Stimulated activated CD4-positive, alpha-beta T cell treated with anti-CD3 and anti-CD28 coated beads, Interleukin-15, amount 100 ng/mL, for 1 hour (primary cell): ENCODE measurements at regions not wholly inside any gene's neighbourhood (a gene's known extent, or its start where the extent isn't known, plus 50 kb on each side); places are given as distances from the start of the nearest gene placed in this dataset.
"Not testable (repeated sequence)": the region's sequence is repeated elsewhere in the genome, so short reads cannot be mapped to it uniquely, and the experiment has no call there.

ENCODE experiments used
- DNase-seq, 2 donors: peaks; one replicate each; pipeline ENCODE4 v3.0.0-alpha.2; 2020; ENCODE audit warnings: low read depth in 1 of 2, low spot score in 1 of 2

DNA sequence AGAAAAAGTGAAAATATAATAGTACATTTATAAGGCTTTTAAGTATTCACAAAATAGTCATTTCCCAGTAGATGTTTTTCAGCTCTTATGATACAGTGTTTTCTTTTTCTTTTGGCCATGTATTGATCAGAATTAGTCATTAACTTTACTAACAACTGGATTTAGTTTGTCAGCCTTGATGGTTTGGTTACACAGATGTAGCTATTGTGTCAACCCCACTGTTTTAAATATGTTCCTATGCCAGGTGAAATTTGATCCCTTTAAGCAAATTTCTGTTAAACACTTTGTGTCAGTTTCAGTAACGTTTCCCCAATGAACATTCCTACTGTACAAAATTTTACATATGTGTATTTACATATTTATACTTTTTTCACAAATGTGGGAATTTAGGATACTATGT, 261.5 kb upstream of the STARD13 start:
- DNase-seq = no peak

DNA sequence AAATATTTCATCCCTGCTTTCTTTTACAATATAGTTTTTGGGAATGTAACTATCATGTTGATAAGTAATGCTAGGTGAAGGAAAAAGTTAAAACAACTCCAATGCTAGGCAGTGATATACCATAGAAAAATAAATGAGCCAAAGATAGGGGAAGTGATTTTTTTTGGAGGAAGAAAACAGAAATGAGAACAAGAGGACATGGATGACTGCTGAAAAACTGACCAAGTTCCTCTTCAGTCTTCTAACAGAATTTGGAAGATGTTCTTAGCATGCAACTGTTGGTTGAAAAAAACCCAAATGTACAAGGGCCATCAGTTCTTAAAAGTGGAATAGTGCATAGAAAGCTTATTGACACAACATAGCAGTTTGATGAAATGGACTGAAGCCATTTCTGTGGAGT, 262.5 kb upstream of the STARD13 start:
- DNase-seq = no peak

DNA sequence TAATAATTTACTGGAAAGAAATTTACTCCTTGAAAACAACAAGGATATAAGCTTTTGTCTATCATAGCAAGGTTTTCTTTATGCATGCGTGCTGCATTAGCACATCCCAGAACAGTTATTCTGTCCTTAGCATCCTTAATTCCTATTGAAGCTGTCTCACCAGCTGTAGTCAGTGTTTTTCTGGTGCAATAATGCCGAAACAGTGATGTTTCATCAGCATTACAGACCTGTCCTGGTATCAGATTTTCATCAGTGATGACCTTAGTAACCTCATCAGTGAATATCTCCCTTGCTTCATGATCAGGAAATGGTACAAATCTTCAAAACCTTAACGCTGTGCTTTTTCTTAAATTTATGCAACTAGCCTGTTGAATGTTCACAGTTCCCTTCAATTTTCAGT, 264.7 kb upstream of the STARD13 start:
- DNase-seq = no peak

DNA sequence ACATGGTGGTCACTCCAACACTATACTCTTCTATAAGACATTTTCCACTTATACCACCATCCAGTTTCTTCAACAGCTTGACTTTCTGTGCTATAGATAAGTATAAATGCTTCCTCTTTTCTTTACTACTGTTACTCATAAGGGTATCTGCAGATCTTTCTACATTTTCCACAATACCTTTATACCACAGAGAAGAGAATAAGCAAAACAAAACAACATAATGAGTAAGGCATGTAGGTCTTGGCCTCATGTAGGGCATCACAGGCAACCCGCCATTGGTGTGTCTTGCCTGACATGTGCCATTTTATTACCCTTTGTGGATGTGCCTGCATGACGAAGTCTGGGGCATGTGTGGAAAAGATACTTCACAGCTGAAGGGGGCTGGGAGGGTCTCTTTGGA, 265.3 kb upstream of the STARD13 start:
- no peak for DNase-seq

DNA sequence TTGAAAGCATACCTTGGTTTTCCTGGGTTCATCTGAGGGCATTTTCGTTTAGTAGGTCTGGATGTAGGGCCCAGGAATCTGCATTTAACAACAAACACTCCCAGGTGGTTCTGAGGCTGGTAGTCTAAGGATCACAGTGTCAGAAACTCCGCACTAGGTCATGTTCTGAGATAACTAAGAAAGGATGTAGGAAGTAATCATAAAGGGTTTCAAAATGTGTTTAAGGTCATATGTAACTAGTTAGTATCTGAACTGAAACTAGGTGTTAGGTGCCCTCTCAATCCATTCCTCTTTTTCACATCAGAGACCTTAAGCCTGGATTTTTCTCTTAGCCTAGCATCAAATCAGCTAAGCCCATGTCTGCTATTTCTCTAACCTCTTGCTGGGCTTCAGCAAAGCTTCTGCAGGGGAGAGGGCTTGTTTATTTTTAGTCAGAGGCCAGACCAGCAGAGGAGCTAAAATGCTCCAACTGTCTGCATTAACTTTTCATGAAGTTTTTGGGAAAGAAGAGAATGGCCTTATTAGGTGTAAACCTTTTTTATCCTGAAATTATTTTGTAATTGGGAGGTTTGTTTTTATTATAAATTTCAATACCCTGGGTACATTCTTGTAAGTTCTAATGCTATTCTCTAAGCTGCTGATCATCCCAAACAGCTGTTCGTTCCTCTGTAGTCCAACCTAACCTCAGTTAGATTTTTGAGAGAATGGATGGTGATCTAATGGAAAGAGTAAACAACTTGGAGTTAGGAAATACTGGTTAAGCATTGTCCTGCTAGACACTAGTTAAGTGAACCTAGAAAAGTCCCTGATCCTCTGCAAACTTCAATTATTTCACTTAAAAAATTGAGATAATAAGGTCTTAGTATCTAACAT, 262.8 kb upstream of the RFC3 start:
- DNase-seq = no peak

DNA sequence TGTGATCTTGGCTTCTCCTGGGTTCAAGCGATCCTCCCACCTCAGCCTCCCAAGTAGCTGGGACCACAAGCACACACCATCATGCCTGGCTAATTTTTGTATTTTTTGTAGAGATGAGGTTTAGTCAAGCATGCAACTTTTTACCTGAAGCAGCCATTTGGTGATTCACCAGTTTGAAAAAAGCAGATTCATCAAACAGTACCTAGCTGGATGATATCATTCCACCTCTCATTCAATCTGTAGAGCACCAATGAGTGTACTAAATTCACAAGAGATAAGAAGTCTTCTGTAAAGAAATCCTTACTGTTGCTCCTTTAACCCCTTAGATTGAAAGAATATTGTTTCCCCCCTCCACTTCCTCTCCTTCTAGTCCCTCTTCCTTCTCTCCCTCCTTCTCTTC, 261.1 kb upstream of the RFC3 start:
- DNase-seq = no peak

DNA sequence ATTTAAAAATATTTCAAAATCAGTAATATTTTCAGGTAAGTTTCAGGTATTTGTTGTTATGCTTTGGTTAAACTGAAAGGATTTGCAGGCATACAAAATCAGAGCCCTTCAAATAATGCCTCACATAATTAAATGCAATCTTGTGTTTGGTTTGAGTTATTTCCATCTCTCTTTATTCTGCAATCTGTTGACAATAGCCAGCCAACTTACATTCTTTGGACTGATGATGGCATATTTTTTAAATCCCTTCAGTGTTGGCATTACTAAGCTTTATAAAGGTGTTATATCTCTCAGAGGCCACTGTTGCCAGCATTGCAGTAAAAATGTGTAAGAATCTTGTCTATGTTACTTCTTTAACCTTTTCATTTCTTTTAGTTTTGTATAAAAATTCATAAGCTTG, 257.2 kb upstream of the RFC3 start:
- DNase-seq = no peak

DNA sequence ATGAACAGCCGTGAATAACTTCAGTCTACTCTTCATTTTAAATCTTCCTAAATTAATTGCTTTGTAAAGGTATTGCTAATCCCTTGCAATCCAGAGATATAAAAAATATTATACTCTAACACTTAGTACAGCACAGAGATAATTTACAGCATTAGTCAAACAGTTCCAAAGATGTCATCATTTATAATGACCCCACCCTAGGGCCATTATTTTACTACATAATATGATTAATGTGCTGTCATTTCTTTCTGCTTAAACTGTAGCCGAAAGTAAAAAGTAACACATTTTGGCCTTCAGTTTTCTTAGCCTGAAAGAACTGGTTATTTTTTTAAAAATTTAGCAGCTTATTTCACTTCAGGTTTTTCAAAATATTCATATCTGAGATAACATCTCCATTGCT, 256.3 kb upstream of the RFC3 start:
- no peak for DNase-seq

DNA sequence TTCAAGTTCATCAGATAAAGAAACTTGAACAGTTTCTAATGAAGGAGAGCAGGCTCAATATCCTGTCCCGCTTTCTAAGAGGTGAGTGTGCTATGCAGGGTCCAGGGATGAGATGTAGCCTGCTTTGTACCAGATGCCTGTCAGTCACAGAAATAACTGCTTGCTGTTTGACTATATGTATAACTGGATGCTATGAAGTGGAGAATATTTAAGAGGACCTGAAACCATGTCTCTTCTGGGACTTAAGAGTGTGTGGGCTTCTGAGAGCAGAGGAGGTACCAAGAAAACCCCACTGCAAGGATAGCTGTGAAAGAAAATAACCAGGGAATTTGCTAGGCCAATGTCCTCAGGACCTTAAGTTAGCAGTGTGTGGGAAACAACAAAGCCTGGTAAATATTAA, 246.3 kb upstream of the RFC3 start:
- no peak for DNase-seq

DNA sequence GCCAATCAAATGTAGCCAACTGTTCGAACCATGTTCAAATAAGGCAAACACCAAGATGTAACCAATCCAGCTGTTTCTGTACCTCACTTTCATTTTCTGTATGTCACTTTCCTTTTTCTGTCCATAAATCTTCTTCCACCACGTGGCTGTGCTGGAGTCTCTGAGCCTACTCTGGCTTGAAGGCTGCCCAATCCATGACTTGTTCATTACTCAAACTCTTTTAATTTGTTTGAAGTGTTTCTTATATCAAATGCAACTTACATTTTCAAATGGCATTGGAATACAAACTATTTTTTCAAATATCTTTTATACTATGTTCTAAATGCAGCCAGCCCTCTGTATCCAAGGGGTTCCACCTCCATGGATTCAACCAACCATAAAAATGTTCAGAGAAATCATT, 245.6 kb upstream of the RFC3 start:
- DNase-seq = not testable (repeated sequence)

DNA sequence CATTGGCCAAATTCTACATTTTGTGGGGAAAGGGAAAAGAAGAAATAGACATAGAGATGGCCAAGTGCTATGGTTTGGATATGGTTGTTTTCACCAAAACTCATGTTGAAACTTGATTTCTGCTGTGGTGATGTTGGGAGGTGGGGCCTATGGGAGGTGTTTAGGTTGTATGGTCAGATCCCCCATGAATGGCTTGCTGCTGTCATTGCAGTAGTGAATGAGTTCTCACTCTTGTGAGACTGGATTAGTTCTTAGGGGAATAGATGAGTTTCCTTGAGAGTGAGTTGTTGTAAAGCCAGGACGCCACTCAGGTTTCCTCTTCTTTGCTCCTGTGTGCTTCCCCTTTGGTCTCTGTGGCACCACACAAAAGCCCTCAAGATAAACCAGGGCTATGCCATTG, 242.6 kb upstream of the RFC3 start:
- no peak for DNase-seq

DNA sequence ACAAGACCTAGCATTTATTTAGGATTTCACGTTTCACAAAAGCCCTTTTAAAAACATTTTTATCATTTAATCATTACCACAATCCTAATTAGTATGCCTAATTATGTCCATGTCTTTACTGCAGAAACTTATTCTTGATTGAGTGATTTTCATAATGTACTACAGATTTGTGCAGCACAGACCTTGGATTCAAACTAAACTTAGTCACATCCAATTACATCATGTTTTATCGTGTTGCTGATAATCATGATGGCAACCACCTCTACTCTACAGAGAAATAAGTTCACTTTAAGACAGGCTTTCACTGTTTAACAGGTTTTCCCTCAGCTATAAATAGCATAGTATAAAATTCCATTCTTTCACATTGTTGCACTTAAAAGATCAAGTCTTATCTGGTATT, 240.9 kb upstream of the RFC3 start:
- no peak for DNase-seq

DNA sequence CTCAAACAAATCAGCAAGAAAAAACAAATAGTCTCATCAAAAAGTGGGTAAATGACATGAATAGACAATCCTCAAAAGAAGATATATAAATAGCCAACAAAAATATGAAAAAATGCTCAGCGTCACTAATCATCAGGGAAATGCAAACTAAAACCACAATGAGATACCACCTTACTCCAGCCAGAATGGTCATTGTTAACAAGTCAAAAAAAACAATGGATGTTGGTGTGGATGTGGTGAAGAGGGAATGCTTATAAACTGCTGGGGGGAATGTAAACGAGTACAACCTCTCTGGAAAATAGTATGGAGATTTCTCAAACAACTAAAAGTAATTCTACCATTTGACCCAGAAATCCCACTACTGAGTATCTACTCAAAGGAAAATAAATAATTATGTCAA, 239.2 kb upstream of the RFC3 start:
- DNase-seq = no peak

DNA sequence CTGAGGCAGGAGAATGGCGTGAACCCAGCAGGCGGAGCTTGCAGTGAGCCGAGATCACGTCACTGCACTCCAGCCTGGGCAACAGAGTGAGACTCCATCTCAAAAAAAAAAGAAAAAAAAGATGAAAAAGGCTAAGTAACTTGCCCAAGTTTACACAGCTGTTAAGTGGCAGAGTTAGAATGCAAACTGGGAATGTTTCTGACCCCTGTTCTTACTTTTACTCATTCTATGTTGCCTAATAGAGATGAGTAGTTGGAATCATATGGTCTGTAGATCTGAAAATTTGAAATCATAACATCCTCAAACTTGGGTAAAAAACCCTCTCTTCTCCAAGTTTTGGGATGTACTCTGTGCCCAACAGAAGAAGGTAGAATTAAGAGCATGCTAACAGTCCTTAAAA, 235.8 kb upstream of the RFC3 start:
- DNase-seq = no peak

DNA sequence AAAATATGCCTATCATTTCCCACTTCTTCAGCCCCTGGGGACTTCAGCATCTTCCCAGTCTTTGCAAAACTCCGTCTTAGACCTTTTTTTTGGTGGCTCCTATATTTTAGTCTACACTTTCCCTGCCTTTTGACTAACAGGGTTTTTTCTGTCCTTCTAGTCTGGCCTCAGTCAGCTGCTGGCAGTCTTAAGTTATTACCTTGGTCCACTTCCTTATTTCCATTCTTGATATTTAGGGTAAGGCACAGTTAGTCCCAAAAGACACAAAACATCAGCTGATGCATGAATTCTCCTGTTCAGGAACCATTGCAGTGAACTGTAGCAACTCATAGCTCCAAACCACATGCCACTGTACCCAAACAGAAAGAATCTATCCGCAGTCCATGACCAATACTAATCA, 234.6 kb upstream of the RFC3 start:
- no peak for DNase-seq

DNA sequence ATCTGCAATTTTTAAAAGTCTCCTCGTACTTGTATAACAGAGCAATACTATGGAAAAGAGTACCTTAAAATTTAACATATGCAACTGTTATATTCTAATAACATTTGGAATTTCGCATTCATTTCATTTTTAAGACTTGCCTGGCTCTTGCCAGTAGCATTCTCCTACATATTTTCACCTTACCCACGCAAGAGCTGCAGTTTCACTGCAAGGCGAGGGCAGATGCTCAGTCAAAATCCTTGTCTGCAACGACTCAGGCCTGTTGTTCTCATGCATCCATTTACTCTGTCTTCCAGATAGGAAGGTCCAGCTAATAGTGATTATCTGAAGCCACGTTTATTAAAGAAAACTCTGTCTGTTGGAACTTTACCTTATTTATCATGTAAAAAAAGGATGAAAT, 227.0 kb upstream of the RFC3 start:
- no peak for DNase-seq

DNA sequence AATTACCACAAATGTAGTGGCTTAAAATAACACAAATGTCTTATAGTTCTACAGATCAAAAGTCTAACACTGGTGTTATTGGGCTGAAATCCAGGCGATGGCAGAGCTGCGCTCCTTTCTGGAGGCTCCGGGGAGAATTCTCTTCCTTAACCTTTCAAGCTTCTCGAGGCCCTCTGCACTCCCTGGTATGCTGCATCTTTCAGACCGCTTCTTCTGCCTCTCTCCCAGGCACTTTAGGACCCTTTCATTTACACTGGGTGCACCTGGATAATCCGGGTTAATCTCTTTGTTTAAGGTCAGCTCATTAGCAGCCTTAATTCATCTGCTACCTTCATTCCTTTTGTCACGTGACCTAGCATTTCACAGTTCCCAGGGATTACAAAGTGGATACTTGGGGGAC, 211.3 kb upstream of the RFC3 start:
- no peak for DNase-seq

DNA sequence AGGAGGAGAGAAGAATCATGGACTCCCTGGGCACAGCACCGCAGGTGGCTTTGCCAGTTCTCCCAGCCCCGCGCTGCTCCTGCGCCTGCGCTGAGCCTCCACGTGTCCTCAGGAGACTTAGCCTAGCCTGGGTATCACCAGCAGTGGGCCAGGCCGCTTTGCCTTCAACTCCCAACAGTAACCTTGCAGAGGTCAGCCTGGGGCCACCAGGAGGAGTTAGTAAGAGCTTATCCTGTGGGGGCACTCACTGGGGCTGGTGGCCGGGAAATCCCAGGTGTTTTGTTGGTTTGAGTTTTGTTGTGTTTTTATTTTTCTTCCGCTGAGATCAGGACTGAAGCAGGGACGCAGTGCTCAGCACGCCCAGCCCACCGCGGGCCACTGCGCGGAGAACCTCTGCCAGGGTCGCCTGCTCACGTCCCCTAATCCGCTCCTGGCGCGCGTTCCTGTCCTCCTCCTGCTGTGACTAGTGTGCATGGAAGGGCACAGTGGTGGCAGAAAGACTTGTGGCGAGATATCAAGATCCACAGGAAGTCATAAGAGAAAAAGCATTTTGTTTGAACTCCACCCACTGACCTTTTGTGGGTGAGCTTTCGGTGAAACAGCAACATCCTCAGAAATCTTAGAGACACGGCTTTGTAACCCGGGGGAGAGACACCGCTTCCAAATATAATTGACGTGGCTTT, 207.4 kb upstream of the RFC3 start:
- DNase-seq = peak; percentile 15 to 25

DNA sequence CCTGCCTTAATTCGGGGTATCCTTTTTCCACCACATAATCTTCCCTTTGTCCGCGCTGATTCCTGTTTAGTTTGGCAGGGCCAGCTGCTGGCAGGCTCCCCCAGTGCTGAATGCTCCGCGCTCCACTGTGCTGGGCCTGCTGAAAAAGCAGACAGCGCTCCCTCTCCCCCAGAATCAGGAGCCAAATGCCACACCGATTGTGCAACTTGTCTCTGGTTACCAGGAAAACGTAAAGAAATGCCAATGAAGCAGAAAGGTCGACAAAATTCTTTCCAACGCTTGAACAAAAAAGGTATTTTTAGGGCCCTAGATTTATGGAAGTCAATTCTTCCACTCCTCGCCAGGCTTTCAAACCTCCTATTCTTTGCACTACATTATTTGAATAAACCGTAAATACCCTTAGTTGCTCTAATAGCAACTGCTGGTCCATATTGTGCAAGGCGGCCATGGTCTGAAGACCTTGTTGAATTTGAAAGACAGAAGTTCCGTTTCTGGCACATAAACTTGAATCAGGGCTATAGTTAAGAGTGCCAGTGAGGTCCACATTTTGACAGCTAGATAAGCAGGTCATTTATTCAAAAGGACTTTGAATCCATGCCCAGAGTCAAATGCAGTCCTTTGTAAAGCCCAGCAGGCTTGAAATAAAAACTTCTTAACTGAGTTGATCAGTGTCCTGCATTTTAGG, 206.7 kb upstream of the RFC3 start:
- DNase-seq = no peak

DNA sequence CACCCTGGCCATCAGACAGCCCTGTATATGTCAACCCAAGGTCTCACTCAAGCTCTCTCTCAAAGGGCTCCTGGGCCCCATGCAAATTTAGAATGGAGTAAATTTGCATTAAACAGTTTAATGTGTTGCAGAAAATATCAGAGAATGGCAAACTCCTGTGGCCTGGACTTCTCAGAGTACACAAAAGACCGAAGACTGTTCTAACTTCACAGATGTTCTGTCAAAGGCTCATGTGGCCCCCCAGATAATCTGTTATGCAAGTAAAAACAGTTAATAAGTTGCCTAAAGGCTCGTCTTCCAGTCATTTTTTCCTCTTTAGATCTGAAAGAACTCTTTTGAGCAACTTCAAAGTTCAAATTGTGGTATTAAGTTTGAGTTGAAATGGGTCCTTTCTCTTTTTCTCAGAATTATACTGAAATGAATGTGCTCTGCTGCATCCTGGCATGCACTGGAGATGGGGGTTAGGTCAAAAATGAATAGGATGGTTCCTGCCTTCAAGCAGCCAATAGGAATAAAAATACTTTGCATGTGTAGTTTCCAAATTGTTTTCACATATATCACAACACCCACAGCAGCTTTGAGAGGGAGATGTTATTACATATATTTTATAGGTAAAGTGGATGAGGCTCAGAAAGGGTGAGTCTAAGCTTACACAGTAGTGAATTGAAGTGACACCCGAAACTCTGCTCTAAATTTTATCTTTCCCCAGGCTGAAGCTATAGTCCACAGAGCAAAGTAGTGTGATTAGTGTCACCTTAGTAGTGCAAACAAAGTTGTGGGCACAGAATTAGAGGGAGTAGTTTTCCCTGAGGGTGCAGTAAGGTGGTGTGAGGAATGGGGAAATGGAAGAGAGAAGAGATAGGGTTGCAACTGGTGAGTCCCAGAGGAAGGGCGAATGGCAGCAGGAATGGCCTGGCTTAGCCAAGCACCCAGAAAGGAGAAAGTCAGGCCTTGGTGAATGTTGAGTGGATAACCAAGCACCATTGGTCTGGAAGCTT, 205.0 kb upstream of the RFC3 start:
- no peak for DNase-seq

DNA sequence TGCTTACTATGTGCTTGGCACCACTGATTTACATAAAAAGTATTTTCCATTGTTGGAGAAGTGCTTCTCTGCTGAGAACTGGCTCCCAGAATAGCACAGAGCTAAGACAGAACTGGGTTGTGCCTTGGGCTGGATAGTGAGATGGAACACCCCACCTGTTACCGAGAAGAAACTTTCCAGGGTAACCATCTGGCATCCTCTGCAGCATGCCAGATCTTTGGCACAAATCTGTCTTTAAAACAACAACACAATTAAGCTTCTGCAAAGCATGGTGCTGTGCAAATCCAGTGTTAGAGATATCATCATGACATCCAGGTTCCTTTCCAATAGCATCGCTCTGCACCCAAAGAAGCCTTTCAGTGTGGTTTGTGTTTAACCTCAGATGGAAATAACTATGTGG, 202.5 kb upstream of the RFC3 start:
- DNase-seq = no peak
